DMS153 (cell line): ENCODE measurements at regions not wholly inside any gene's neighbourhood (a gene's known extent, or its start where the extent isn't known, plus 50 kb on each side); places are given as distances from the start of the nearest gene placed in this dataset.

Source experiments
- DNase-seq: peaks from one replicate; lab custom pipeline; 2025; lab: John Stamatoyannopoulos, UW

GRCh38 chr5:117065800-117066199 lies 491.2 kb upstream of the SEMA6A start:
- DNase-seq, result no peak

GRCh38 chr5:117065161-117065560 lies 490.5 kb upstream of the SEMA6A start:
- no peak for DNase-seq

- DNase-seq, result no peak
Observed at GRCh38 chr5:117060099-117060498, 485.5 kb upstream of the SEMA6A start.

GRCh38 chr5:117058740-117059139 lies 484.1 kb upstream of the SEMA6A start:
- DNase-seq, result no peak

- DNase-seq, result no peak
Observed at GRCh38 chr5:117055517-117055916, 480.9 kb upstream of the SEMA6A start.

GRCh38 chr5:117054911-117055310 lies 480.3 kb upstream of the SEMA6A start:
- DNase-seq, result peak; percentile 58

GRCh38 chr5:117054141-117054540 lies 479.5 kb upstream of the SEMA6A start:
- DNase-seq, result no peak

GRCh38 chr5:117041926-117042595 lies 467.4 kb upstream of the SEMA6A start:
- DNase-seq, result no peak

- no peak for DNase-seq
Observed at GRCh38 chr5:117039035-117039434, 464.4 kb upstream of the SEMA6A start.

GRCh38 chr5:117027384-117027783 lies 452.8 kb upstream of the SEMA6A start:
- DNase-seq, result no peak

- DNase-seq, result no peak
Observed at GRCh38 chr5:117020999-117021398, 446.4 kb upstream of the SEMA6A start.

GRCh38 chr5:117013280-117013877 lies 438.8 kb upstream of the SEMA6A start:
- no peak for DNase-seq

GRCh38 chr5:117010574-117010973 lies 436.0 kb upstream of the SEMA6A start:
- DNase-seq, result no peak

GRCh38 chr5:116998024-116998423 lies 423.4 kb upstream of the SEMA6A start:
- DNase-seq, result no peak

GRCh38 chr5:116992681-116993080 lies 418.1 kb upstream of the SEMA6A start:
- no peak for DNase-seq

- no peak for DNase-seq
Observed at GRCh38 chr5:116989995-116990394, 415.4 kb upstream of the SEMA6A start.

GRCh38 chr5:116982035-116982434 lies 407.4 kb upstream of the SEMA6A start:
- no peak for DNase-seq

- no peak for DNase-seq
Observed at GRCh38 chr5:116980581-116980980, 406.0 kb upstream of the SEMA6A start.

- no peak for DNase-seq
Observed at GRCh38 chr5:116976767-116977166, 402.1 kb upstream of the SEMA6A start.

- DNase-seq, result no peak
Observed at GRCh38 chr5:116971131-116971530, 396.5 kb upstream of the SEMA6A start.

- peak; percentile 9 for DNase-seq
Observed at GRCh38 chr5:116970318-116970717, 395.7 kb upstream of the SEMA6A start.

GRCh38 chr5:116964438-116964837 lies 389.8 kb upstream of the SEMA6A start:
- DNase-seq, result no peak

GRCh38 chr5:116961021-116961420 lies 386.4 kb upstream of the SEMA6A start:
- no peak for DNase-seq

- DNase-seq, result no peak
Observed at GRCh38 chr5:116959843-116960242, 385.2 kb upstream of the SEMA6A start.
